ENCODE measurements at regions not wholly inside any gene's neighbourhood (a gene's known extent, or its start where the extent isn't known, plus 50 kb on each side); places are given as distances from the start of the nearest gene placed in this dataset.
A peak's percentile ranks its signal among the peaks of the same experiment; 100 is the strongest.

DNA sequence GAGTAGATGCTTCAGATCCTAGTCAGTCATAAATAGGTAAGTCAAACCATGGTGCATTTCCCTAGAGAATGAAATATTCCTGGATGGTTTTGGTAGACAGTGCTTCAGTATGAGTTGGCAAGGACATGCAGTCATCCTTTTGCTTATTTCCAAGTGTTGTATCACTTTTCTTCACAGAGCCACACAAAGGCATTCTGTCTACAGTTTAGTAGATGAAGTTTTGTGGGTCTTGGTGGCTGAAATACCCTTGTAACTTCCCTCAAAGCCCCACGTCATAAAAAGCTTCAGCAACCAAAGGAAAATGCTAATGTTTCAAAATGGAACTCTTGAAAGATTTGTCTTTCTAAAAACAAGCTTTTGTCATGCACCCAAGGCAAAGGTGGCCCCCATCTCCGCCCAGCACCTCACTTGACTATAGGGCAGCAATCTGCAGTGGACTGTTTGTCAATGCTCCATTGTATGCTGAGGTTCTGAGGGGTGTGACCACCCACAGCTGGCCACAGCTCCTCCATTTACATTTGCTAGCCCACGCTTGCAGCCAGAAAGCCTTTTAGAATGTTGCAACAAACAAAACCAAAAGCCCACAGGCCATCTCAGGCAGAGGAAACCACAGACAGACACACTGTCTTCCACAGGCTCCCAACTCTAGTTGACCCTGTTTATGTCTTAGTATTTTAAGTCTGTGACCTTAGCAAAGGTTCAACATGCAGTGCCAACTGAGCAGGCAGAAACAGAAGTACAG lies 87.1 kb upstream of the FAM9C start:
- ATAC-seq (ENCODE audit: low FRiP score): no peak
- TF ChIP-seq CTCF (IDR thresholded peaks at IDR 0.05): no peak
- no peak for DNase-seq (ENCODE audit: low spot score)

DNA sequence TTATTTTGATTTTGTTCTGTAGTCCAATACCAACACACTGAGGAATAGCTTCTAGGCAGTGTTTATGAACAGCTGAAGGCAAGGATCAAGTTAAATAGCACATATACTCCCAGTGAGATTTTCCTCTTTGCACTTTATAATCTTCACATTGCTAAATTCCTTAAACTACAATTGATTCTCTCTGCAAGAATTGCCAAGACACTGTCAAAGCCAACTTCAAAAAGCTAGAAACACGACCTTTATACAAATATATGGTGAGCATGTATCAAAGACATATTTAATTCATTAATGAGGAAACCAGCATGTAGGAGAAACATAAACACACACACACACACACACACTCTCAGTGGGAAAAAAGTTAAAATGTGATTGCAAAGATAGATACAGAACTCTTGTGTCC lies 86.4 kb upstream of the FAM9C start:
- TF ChIP-seq CTCF (IDR thresholded peaks at IDR 0.05): no peak
- ATAC-seq (ENCODE audit: low FRiP score) (no peak), DNase-seq (ENCODE audit: low spot score) (no peak)

GRCh38 chrX:13128104-13128503 lies 83.7 kb upstream of the FAM9C start:
- ATAC-seq (ENCODE audit: low FRiP score): no peak
- no peak for DNase-seq (ENCODE audit: low spot score)
- no peak for TF ChIP-seq CTCF (IDR thresholded peaks at IDR 0.05)

GRCh38 chrX:13126775-13127174 lies 82.4 kb upstream of the FAM9C start:
- DNase-seq (ENCODE audit: low spot score): no peak
- no peak for TF ChIP-seq CTCF (IDR thresholded peaks at IDR 0.05)
- peak; percentile 64 for ATAC-seq (ENCODE audit: low FRiP score)

GRCh38 chrX:13125188-13125587 lies 80.8 kb upstream of the FAM9C start:
- no peak for TF ChIP-seq CTCF (IDR thresholded peaks at IDR 0.05)
- DNase-seq (ENCODE audit: low spot score) (no peak), ATAC-seq (ENCODE audit: low FRiP score) (no peak)

- no peak for TF ChIP-seq CTCF (IDR thresholded peaks at IDR 0.05)
- no peak for DNase-seq (ENCODE audit: low spot score)
- no peak for ATAC-seq (ENCODE audit: low FRiP score)
Measured at GRCh38 chrX:13123857-13124345, 79.5 kb upstream of the FAM9C start.

DNA sequence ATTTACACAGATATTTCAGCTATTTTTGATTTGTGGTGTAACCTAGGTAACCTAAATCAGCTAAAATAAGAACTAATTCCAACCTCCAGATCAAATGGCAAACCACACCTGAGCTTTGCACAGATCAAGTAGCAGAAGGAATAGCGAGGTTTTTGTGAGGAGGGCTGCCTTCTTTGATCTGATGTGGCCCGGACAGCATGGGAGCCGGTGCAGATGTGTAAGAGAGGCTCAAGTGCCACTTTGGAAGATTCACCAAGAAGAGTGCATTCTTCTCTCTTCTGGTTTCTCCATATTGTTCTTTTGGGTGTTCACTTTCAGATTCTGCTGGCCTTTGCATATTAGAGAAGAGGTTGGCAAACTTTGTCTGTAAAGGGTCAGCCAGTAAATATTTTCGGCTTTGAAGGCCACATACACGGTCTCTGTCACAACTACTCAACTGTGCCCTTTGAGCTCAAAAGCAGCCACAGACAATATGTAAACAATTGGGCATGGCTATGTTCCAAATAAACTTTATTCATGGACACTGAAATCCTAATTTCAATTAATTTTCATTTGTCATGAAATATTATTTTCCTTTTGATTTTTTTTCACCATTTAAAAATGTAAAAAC lies 78.9 kb upstream of the FAM9C start:
- DNase-seq (ENCODE audit: low spot score) (no peak), ATAC-seq (ENCODE audit: low FRiP score) (no peak)
- TF ChIP-seq CTCF (IDR thresholded peaks at IDR 0.05): no peak
